ENCODE measurements at regions not wholly inside any gene's neighbourhood (a gene's known extent, or its start where the extent isn't known, plus 50 kb on each side); places are given as distances from the start of the nearest gene placed in this dataset.

- TF ChIP-seq POLR2AphosphoS5 (IDR thresholded peaks at IDR 0.05): peak in 3 of 4 donors; percentile 16 to 67 (median 46)
- TF ChIP-seq CTCF (IDR thresholded peaks at IDR 0.05): no peak
- peak in 2 of 4 donors; percentile 31 to 49 for TF ChIP-seq EP300 (IDR thresholded peaks at IDR 0.05)
- TF ChIP-seq POLR2A (IDR thresholded peaks at IDR 0.05): no peak
Observed at GRCh38 chr1:5494518-5494917, 497.7 kb downstream of the NPHP4 start.
